GM12892 (cell line): ENCODE measurements at regions not wholly inside any gene's neighbourhood (a gene's known extent, or its start where the extent isn't known, plus 50 kb on each side); places are given as distances from the start of the nearest gene placed in this dataset.

ENCODE experiments used
- DNase-seq: peaks from one replicate; pipeline ENCODE4 v3.0.0; 2011; ENCODE audit not compliant: insufficient read length
- FAIRE-seq: peaks from 2 replicates; lab custom pipeline; 2011; peaks lifted over from hg19 to GRCh38; lab: Jason Lieb, UNC
- POLR2A ChIP-seq: IDR thresholded peaks from 2 replicates; pipeline ENCODE4 v1.6.1; 2011; ENCODE audit warnings: low read depth, low read length, control low read depth
- POLR2AphosphoS5 ChIP-seq: IDR thresholded peaks from 2 replicates; pipeline ENCODE4 v1.6.1; 2011; ENCODE audit warnings: low read depth, low read length, control low read depth
- TAF1 ChIP-seq: IDR thresholded peaks from 2 replicates; pipeline ENCODE4 v1.6.1; 2011; ENCODE audit warnings: low read depth, mild to moderate bottlenecking, control low read depth, low read length, borderline replicate concordance

DNA sequence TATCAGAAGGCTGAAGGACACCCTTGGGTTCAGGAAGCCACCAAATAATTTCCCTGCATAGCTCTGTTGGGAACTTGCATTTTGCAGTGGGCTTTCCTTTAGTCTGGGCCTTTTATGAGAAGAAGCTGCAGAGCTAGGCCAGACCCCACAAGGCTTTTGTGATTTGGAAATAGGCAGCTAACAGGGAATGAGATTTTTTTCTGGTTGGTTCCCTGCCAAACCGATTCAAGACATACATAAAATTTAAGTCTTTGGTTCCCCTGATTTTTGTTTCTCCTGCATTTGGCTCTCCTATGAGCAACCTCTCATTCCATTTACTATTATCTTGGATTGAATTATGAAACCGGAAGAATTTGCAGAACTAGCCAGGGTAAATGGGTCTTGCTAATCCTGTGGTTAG, 81.5 kb upstream of the PTCH1 start:
- DNase-seq (no peak), FAIRE-seq (no peak)
- TF ChIP-seq POLR2A (no peak), POLR2AphosphoS5 (no peak), TAF1 (no peak)

GRCh38 chr9:95595721-95596295, 79.0 kb upstream of the PTCH1 start:
- DNase-seq: no peak
- TF ChIP-seq POLR2A (no peak), TAF1 (no peak), POLR2AphosphoS5 (no peak)
- no peak for FAIRE-seq

DNA sequence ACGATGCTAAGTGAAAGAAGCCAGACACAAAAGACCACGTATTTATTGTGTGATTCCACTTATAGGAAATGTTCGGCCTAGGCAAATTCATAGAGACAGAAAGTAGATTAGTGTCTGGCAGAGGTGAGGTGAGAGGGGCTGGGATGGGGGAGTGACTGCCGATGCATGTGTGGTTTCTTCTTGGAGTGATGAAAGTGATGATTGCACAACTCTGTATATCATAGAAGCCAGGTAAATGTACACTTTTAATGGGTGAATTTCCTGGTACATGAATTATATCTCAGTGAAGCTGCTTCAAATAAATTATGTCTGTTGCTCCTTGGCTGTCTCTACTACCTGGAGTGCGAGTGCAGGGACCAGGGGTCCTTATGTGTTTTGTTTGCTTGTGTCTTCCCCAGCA, 76.2 kb upstream of the PTCH1 start:
- TF ChIP-seq POLR2A: no peak
- TF ChIP-seq TAF1: no peak
- TF ChIP-seq POLR2AphosphoS5: no peak
- FAIRE-seq (no peak), DNase-seq (no peak)

DNA sequence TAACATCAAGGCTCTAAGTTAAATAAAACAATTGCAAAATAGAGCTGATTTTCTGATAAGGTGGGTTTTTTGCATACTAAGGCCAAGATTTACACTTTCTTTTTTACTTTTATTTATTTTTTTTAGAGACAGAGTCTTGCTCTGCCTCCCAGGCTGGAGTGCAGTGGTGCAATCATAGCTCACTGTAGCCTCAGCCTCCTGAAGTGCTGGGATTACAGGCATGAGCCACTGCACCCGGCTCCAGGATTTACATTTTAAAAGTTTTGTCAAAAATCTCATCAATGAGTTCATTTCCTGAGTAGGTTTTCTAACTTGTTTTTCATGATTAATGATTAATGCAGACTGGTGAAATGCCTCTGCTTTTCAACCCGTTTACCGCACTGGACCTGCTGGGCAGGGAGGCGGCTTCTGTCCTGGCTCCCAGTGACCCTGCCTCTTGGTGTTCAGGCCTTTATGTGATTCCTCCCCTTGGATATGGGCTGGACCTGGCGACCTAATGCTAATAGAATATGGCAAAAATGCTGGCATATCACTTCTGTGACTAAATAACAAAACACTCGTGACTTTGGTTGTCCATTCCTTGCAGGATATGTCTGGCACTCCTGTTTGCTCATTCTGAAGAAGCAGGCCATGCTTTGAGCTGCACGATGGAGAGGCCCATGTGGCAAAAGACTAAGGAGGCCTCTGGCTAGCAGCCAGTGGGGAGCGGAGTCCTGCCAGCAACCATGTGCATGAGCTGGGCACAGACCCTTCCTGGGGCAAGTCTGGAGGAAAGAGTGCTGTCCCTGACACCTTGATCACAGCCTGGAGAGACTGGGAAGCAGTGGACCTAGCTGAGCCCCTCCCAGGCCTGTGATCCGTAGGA, 72.2 kb upstream of the PTCH1 start:
- DNase-seq (no peak), FAIRE-seq (no peak)
- TF ChIP-seq POLR2A (no peak), POLR2AphosphoS5 (no peak), TAF1 (no peak)

DNA sequence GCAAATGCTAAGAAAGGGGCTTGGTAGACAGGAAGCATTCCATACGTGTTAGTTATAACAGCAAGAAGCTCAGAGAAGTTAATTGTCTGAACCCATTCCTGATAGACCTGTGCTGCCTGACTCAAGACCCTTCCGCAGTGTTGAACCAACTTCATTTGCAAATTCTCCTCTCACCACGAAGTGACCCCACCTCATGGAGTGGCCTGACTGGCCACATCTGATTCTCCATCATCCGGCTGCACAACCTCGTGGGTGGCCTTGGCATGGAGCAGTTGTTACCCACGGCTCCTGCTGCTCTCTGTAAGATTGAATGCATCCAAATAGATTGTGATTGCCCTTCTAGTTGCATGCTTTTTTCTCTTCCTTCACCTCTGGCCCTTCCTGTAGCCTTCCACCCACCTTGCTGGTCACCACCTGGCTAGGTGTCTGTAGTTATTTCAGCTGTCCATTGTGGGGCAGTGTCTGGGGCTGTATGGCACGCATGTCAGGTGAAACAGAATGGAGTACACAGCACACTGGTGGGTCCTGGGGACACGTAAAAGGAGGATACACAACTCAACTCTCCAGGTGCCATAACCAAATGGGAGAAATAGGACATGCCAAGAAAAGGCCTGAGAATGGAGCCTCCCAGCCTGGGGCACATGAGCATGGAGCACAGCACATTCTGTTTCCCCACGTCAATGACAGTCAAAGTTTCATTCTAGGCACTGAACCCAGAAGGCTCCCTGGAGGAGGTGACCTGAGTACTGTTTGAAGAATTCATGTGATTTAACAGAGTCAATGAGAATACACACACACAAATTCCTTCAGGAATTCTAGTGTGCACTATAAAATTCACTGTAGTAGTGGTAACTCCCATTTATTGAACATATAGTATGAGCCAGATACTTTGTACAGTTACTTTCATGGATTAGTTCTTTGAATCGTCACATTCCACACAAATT, 70.5 kb upstream of the PTCH1 start:
- DNase-seq: no peak
- FAIRE-seq: no peak
- TF ChIP-seq TAF1: no peak
- TF ChIP-seq POLR2AphosphoS5: no peak
- TF ChIP-seq POLR2A: no peak

DNA sequence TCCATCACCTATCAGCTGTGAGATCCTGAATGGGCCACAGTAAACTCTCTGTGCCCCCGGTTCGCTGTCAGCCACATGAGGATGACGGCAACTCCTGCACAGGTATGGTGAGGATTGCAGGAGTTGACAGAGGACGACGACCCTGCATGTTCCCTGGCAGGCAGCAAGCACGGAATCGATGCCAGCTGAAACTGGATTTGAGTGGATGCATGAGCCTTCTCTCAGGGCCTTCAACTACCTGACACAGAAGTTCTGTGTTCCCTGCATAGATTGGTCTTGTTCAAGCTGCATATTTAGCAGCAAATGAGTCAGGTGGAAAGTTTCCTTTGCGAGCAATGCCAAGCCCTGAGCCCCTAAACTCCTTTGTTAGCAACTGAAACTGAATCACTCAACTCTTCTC, 69.6 kb upstream of the PTCH1 start:
- FAIRE-seq: no peak
- TF ChIP-seq TAF1 (no peak), POLR2AphosphoS5 (no peak), POLR2A (no peak)
- DNase-seq: no peak

DNA sequence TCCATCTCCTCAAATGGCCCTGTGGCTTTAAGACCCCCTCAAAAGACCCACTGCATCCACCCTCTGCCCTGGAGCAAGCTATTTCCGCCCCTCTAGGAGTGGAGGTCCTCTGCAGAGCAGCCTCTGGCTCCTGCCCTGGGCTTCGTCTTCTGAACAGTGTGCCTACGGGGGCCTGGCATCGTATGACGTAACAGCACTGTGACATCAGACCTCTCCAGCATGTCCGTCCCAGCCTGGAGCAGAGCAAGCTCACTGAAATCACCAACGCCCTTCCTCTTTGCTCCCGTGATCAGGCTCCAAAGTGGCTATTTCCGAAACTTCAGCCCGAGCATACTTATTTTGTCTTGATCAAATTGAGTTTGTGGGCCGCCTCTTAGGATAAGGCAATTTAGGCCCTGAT, 69.1 kb upstream of the PTCH1 start:
- no peak for TF ChIP-seq POLR2A
- no peak for TF ChIP-seq TAF1
- no peak for TF ChIP-seq POLR2AphosphoS5
- FAIRE-seq (no peak), DNase-seq (no peak)

DNA sequence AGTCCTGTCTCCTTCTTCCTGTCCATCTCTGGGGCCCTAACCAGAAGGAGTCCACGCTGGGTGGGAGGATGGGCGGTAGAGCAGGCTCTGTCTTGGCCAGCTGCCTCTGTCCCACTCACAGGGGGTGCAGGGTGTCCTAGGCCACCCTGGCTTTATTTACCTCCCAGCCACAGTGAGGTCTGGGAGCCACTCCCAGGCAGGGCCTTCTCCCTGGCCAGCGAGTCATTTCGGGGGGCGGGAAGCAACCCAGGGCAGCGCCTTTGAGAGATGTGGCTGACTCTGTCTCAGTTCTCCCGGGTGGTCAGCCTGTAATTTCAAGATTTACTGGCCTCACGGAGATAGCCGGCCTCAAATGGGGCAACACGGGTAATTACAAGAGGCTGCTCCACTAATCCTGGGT, 67.4 kb upstream of the PTCH1 start:
- no peak for TF ChIP-seq TAF1
- no peak for DNase-seq
- no peak for FAIRE-seq

- no peak for FAIRE-seq
- TF ChIP-seq POLR2AphosphoS5: no peak
- TF ChIP-seq TAF1: no peak
- no peak for TF ChIP-seq POLR2A
- no peak for DNase-seq
These were observed 65.1 kb upstream of the PTCH1 start for GRCh38 chr9:95581900-95582299.

- DNase-seq (no peak), FAIRE-seq (no peak)
- no peak for TF ChIP-seq POLR2AphosphoS5
- TF ChIP-seq POLR2A: no peak
- no peak for TF ChIP-seq TAF1
These were observed 64.3 kb upstream of the PTCH1 start for GRCh38 chr9:95580812-95581761.
